Stomach (tissue), 8 donors: ENCODE measurements at regions not wholly inside any gene's neighbourhood (a gene's known extent, or its start where the extent isn't known, plus 50 kb on each side); places are given as distances from the start of the nearest gene placed in this dataset.
"Not testable (repeated sequence)": the region's sequence is repeated elsewhere in the genome, so short reads cannot be mapped to it uniquely, and the experiment has no call there.

Source experiments
- DNase-seq, 2 donors: peaks; one replicate each; pipeline versions ENCODE4 v3.0.0 to v3.0.0-alpha.2; 2013 to 2019
- H3K27ac ChIP-seq, 5 donors: fragments of 200-600 bp in 4 of 5; sonication (generic) in 4 of 5; one replicate each; pipeline ENCODE4 v1.5.1; 2013 to 2019; ENCODE audit warnings: mild to moderate bottlenecking in 1 of 5, moderate library complexity in 1 of 5
- H3K27me3 ChIP-seq, 3 donors: fragments of 200-600 bp; sonication (generic); one replicate each; pipeline ENCODE4 v1.5.1; 2017 to 2019; ENCODE audit warnings: mixed run types in 1 of 3
- H3K36me3 ChIP-seq, 4 donors: fragments of 200-600 bp; sonication (generic); 1 replicate in 3 of 4; 2 replicates in 1 of 4; pipeline ENCODE4 v1.5.1; 2016 to 2019
- H3K4me1 ChIP-seq, 4 donors: fragments of 200-600 bp; sonication (generic); one replicate each; pipeline ENCODE4 v1.5.1; 2016 to 2019
- H3K4me3 ChIP-seq, 4 donors: fragments of 200-600 bp; sonication (generic) in 3 of 4; one replicate each; pipeline ENCODE4 v1.5.1; 2016 to 2019; ENCODE audit warnings: mild to moderate bottlenecking in 1 of 4
- H3K9me3 ChIP-seq, 4 donors: fragments of 200-600 bp; sonication (generic); one replicate each; pipeline ENCODE4 v1.5.1; 2016 to 2019
- CTCF ChIP-seq, 7 experiments: fragments of 450-650 bp in 4 of 7; fragments of 200-600 bp in 3 of 7; sonication (generic) in 3 of 7; IDR thresholded peaks; one replicate each; pipeline ENCODE4 v1.5.1; 2016 to 2019; ENCODE audit warnings: antibody characterized with exemption in 7 of 7, control low read depth in 2 of 7, mild to moderate bottlenecking in 1 of 7
- EP300 ChIP-seq: sonication (generic); formaldehyde crosslinking; IDR thresholded peaks from one replicate; pipeline ENCODE4 v1.6.1; 2017; ENCODE audit warnings: antibody characterized with exemption
- POLR2A ChIP-seq, 4 donors: fragments of 450-650 bp; IDR thresholded peaks; one replicate each; pipeline ENCODE4 v1.6.1; 2016; ENCODE audit warnings: antibody characterized with exemption in 4 of 4, control low read depth in 2 of 4, mild to moderate bottlenecking in 1 of 4, moderate library complexity in 1 of 4
- POLR2AphosphoS5 ChIP-seq, 3 donors: sonication (generic); formaldehyde crosslinking; IDR thresholded peaks; one replicate each; pipeline ENCODE4 v1.6.1; 2016; ENCODE audit warnings: antibody characterized with exemption in 3 of 3
- WGBS, 5 donors: extraction: QIAGEN DNeasy Blood & Tissue Kit in 3 of 5; methylation state at CpG; one replicate each; pipeline versions ENCODE4 v1.1.5 to v1.1.7; 2013 to 2018; 5-methylcytosine and 5-hydroxymethylcytosine counted together
- intact Hi-C: fragments of 100-400 bp; cut with DNase I; formaldehyde crosslinking; loops from one replicate; pipeline ENCODE4 v1.15.1; 2023; ENCODE audit warnings: low total_unique reads
- donor health status: healthy with polysubstance abuse.
- donor health status: Bipolar disorder and iron deficiency.
- donor health status: healthy.

GRCh38 chr18:34531110-34531509, 179.0 kb upstream of the DTNA start:
- 50 to 62% (median 60%) methylated on average over 3 of the region's 3 CpGs for WGBS, 5 donors
- Histone ChIP-seq H3K4me3 (no peak overlapping the region), H3K27me3 (no peaks in the 10 kb centered on the region), H3K36me3 (no peaks in the 10 kb centered on the region), H3K9me3 (no peaks in the 10 kb centered on the region), H3K27ac (no peak overlapping the region), H3K4me1 (no peaks in the 10 kb centered on the region)
- TF ChIP-seq CTCF (IDR thresholded peaks at IDR 0.05), result no peak
- TF ChIP-seq POLR2AphosphoS5 (IDR thresholded peaks at IDR 0.05), result no peak
- no peak for TF ChIP-seq POLR2A (IDR thresholded peaks at IDR 0.05)
- no peak for TF ChIP-seq EP300
- DNase-seq, result no peak
- intact Hi-C loops, result no loop called here

- intact Hi-C loops, H3K4me1 ChIP-seq, H3K9me3 ChIP-seq, H3K4me3 ChIP-seq, DNase-seq, H3K27ac ChIP-seq, H3K27me3 ChIP-seq, H3K36me3 ChIP-seq: not testable (repeated sequence)
- WGBS, 5 donors, result 88 to 100% (median 95%) methylated on average over 2 of the region's 2 CpGs
These were observed 175.5 kb upstream of the DTNA start for GRCh38 chr18:34534642-34535041.

GRCh38 chr18:34540897-34541296, 169.2 kb upstream of the DTNA start:
- H3K36me3 ChIP-seq, result no peaks in the 10 kb centered on the region
- 95 to 99% (median 97%) methylated on average over 2 of the region's 2 CpGs for WGBS, 5 donors
- intact Hi-C loops, result no loop called here
- H3K9me3 ChIP-seq, result no peaks in the 10 kb centered on the region
- H3K4me3 ChIP-seq, result no peak overlapping the region
- DNase-seq, result no peak
- TF ChIP-seq POLR2AphosphoS5 (IDR thresholded peaks at IDR 0.05) (no peak), POLR2A (IDR thresholded peaks at IDR 0.05) (no peak), CTCF (IDR thresholded peaks at IDR 0.05) (no peak), EP300 (no peak)
- H3K27ac ChIP-seq, result no peak overlapping the region
- H3K4me1 ChIP-seq, result no peaks in the 10 kb centered on the region
- H3K27me3 ChIP-seq, result no peaks in the 10 kb centered on the region

GRCh38 chr18:34542625-34543024, 167.5 kb upstream of the DTNA start:
- intact Hi-C loops, result no loop called here
- Histone ChIP-seq H3K4me3 (no peak overlapping the region), H3K27ac (no peak overlapping the region), H3K36me3 (no peaks in the 10 kb centered on the region), H3K9me3 (no peaks in the 10 kb centered on the region), H3K4me1 (no peaks in the 10 kb centered on the region), H3K27me3 (no peaks in the 10 kb centered on the region)
- DNase-seq, result no peak
- TF ChIP-seq POLR2AphosphoS5 (IDR thresholded peaks at IDR 0.05) (no peak), EP300 (no peak), POLR2A (IDR thresholded peaks at IDR 0.05) (no peak), CTCF (IDR thresholded peaks at IDR 0.05) (no peak)

- H3K36me3 ChIP-seq, result no peaks in the 10 kb centered on the region
- H3K27ac ChIP-seq, result no peak overlapping the region
- intact Hi-C loops, result no loop called here
- TF ChIP-seq POLR2AphosphoS5 (IDR thresholded peaks at IDR 0.05), result no peak
- no peak for TF ChIP-seq CTCF (IDR thresholded peaks at IDR 0.05)
- TF ChIP-seq POLR2A (IDR thresholded peaks at IDR 0.05), result no peak
- H3K9me3 ChIP-seq, result no peaks in the 10 kb centered on the region
- no peak overlapping the region for H3K4me3 ChIP-seq
- no peaks in the 10 kb centered on the region for H3K27me3 ChIP-seq
- WGBS, 5 donors, result 28 to 58% (median 50%) methylated on average over 1 of the region's 1 CpG
- H3K4me1 ChIP-seq, result no peaks in the 10 kb centered on the region
- peak in 1 of 2 donors; percentile 32 for DNase-seq
These were observed 166.7 kb upstream of the DTNA start for GRCh38 chr18:34543356-34543755.
